BE2C (cell line): ENCODE measurements at regions not wholly inside any gene's neighbourhood (a gene's known extent, or its start where the extent isn't known, plus 50 kb on each side); places are given as distances from the start of the nearest gene placed in this dataset.

Source experiments
- DNase-seq: peaks from one replicate; pipeline ENCODE4 v3.0.0-alpha.2; 2020
- H3K27me3 ChIP-seq: fragments of 250-450 bp; sonication (Bioruptor Pico); 2 replicates; pipeline ENCODE4 v1.5.1; 2020; ENCODE audit warnings: mild to moderate bottlenecking
- H3K36me3 ChIP-seq: fragments of 250-450 bp; sonication (Bioruptor Pico); 2 replicates; pipeline ENCODE4 v1.5.1; 2020; ENCODE audit warnings: mild to moderate bottlenecking
- H3K4me1 ChIP-seq: fragments of 250-450 bp; sonication (Bioruptor Pico); 2 replicates; pipeline ENCODE4 v1.5.1; 2020
- H3K4me3 ChIP-seq: 2 replicates; pipeline ENCODE4 v1.5.1; 2011; ENCODE audit warnings: low read depth, low read length
- H3K9me3 ChIP-seq: fragments of 250-450 bp; sonication (Bioruptor Pico); 2 replicates; pipeline ENCODE4 v1.5.1; 2020
- CTCF ChIP-seq: IDR thresholded peaks from 2 replicates; pipeline ENCODE4 v1.5.1; 2012; ENCODE audit warnings: mild to moderate bottlenecking, low read depth, low read length

GRCh38 chr11:81596704-81597103, 1137.0 kb downstream of the FAM181B start:
- Histone ChIP-seq H3K27me3 (no peaks in the 10 kb centered on the region), H3K4me1 (no peaks in the 10 kb centered on the region), H3K4me3 (no peak overlapping the region), H3K36me3 (no peaks in the 10 kb centered on the region), H3K9me3 (no peaks in the 10 kb centered on the region)
- no peak for TF ChIP-seq CTCF
- DNase-seq: no peak

GRCh38 chr11:81585390-81585933, 1148.2 kb downstream of the FAM181B start:
- Histone ChIP-seq H3K27me3 (no peaks in the 10 kb centered on the region), H3K4me1 (no peaks in the 10 kb centered on the region), H3K4me3 (no peak overlapping the region), H3K9me3 (no peaks in the 10 kb centered on the region), H3K36me3 (no peaks in the 10 kb centered on the region)
- TF ChIP-seq CTCF: no peak
- no peak for DNase-seq

GRCh38 chr11:81579339-81579738, 1154.3 kb downstream of the FAM181B start:
- H3K36me3 ChIP-seq: no peaks in the 10 kb centered on the region
- no peak overlapping the region for H3K4me3 ChIP-seq
- no peaks in the 10 kb centered on the region for H3K4me1 ChIP-seq
- TF ChIP-seq CTCF: no peak
- H3K9me3 ChIP-seq: no peaks in the 10 kb centered on the region
- no peak for DNase-seq
- H3K27me3 ChIP-seq: no peaks in the 10 kb centered on the region

- DNase-seq: no peak
- H3K27me3 ChIP-seq: no peaks in the 10 kb centered on the region
- H3K9me3 ChIP-seq: no peaks in the 10 kb centered on the region
- H3K4me1 ChIP-seq: no peaks in the 10 kb centered on the region
- H3K4me3 ChIP-seq: no peak overlapping the region
- no peaks in the 10 kb centered on the region for H3K36me3 ChIP-seq
- no peak for TF ChIP-seq CTCF
These were observed 1155.1 kb downstream of the FAM181B start for GRCh38 chr11:81578571-81578970.

- no peaks in the 10 kb centered on the region for H3K27me3 ChIP-seq
- H3K9me3 ChIP-seq: no peaks in the 10 kb centered on the region
- no peak for TF ChIP-seq CTCF
- no peak overlapping the region for H3K4me3 ChIP-seq
- no peak for DNase-seq
- H3K36me3 ChIP-seq: no peaks in the 10 kb centered on the region
- H3K4me1 ChIP-seq: no peaks in the 10 kb centered on the region
These were observed 1159.4 kb downstream of the FAM181B start for GRCh38 chr11:81574301-81574700.

- H3K27me3 ChIP-seq: no peaks in the 10 kb centered on the region
- H3K36me3 ChIP-seq: no peaks in the 10 kb centered on the region
- TF ChIP-seq CTCF: no peak
- no peaks in the 10 kb centered on the region for H3K4me1 ChIP-seq
- no peak overlapping the region for H3K4me3 ChIP-seq
- no peak for DNase-seq
- H3K9me3 ChIP-seq: no peaks in the 10 kb centered on the region
These were observed 1160.3 kb downstream of the FAM181B start for GRCh38 chr11:81573367-81573766.
